ENCODE measurements at regions not wholly inside any gene's neighbourhood (a gene's known extent, or its start where the extent isn't known, plus 50 kb on each side); places are given as distances from the start of the nearest gene placed in this dataset.

DNA sequence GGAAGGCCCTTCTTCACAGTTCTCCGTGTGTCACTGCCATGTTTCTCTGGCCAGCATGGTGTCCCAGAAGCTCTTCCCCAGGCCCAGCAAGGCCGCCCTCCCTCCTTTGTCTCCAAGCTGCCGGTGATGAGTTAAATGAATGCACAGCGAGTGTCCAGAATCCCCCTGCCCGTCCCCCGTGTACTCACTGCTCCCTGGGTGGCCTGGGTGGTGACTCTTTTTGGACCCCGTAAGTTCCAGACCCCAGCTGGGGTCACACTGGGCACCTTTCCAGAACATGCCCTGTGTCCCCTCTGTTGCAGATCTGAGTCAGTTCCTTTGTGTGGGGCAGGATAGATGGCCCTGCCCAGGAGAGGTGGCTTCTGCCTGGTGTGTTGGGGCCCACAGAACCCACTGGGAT is 95.0 kb downstream of the MRPL36 start:
- TF ChIP-seq CTCF (IDR thresholded peaks at IDR 0.05; ENCODE audit: poor library complexity) (no peak), EZH2 (IDR thresholded peaks at IDR 0.05; ENCODE audit: borderline replicate concordance) (no peak), EZH2phosphoT487 (IDR thresholded peaks at IDR 0.05; ENCODE audit: low read depth, severe bottlenecking, unreplicated experiment) (no peak)
